Epithelial cell of proximal tubule (primary cell): ENCODE measurements at regions not wholly inside any gene's neighbourhood (a gene's known extent, or its start where the extent isn't known, plus 50 kb on each side); places are given as distances from the start of the nearest gene placed in this dataset.
A peak's percentile ranks its signal among the peaks of the same experiment; 100 is the strongest.

Experiments used
- DNase-seq: peaks from one replicate; pipeline ENCODE4 v3.0.0-alpha.2; 2011; ENCODE audit warnings: low read depth
- H3K4me3 ChIP-seq: 2 replicates; pipeline ENCODE4 v1.5.1; 2011; ENCODE audit warnings: low read depth, mild to moderate bottlenecking, low read length
- CTCF ChIP-seq: conservative IDR thresholded peaks from 2 replicates; pipeline ENCODE4 v1.5.1; 2012; ENCODE audit warnings: low read depth, mild to moderate bottlenecking, low read length

DNA sequence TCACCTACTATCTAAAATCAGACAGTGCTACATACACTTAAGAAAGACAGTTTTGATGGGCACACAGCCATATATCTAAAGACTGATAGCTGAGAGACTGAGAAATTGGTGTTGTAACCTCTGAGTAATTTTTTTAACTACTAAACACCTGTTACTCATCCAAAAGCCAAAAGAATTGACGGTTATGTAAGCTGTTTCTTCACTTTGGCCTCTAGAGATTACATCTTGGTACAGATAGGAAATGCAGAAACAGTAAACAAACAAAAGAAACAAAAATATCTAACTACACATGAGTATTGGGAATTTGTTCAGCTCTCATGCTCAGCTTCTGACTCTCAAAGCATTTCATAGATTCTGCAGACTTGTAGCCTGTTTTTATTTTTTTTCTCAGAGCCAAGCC lies 152.1 kb upstream of the GAS1 start:
- DNase-seq: no peak
- no peak overlapping the region for H3K4me3 ChIP-seq
- no peak for TF ChIP-seq CTCF

DNA sequence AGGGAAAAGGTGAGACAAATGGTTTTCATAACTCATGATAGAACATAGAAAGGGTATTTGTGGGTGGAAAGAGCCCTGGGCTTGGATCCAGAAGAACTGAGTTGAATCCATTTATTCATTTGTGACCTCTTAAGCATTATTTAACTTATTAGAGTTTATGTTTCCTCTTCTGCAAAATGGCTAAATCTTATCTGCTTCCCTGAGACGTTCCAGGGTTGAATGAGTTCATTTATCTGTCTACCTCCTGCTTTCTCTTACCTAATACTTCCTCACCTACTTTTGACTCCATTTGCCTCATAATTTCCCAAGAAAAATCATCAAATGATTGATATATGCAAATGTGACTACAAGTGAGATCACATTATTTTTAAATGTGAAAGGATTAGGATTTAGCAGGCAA lies 152.7 kb upstream of the GAS1 start:
- no peak for DNase-seq
- H3K4me3 ChIP-seq: no peak overlapping the region
- TF ChIP-seq CTCF: no peak

DNA sequence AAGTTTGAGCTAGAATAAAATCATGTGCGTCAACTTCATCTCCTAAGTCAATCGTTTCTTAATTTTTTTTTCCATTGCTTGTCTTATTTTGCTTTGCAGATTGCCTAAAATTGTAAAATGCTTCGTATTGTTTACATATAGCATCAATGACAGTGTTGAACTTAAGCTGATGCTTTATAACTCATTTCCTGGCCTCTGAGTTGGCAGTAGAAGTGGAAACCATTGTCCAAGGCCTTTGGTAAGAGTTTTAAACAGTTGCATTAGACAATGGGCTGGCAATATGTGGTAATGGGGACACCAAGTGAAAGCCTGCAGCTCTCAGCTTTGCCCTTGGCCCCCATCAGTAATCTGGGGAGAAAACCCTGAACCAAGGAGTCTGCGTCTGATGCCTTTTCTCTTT lies 154.8 kb upstream of the GAS1 start:
- H3K4me3 ChIP-seq: no peak overlapping the region
- no peak for TF ChIP-seq CTCF
- DNase-seq: no peak

DNA sequence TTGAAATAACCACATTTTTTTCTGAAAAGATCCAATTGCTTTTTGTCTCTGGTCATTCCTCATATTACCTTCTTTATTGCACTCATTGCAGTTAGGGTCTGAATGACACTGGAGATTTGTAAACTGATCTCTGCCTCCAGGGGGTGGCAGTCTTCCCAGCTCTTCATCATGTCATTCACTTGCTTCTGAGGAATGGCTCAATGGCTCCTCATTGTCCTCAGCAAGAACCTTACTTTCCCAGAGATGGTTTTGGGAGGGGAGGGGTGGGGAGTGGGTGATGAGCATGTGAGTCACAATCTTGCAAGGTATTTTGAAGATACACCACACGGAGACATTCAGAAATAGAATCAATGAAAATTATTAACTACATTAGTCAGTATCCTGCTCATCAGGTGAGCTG lies 159.8 kb upstream of the GAS1 start:
- peak; percentile 61 for TF ChIP-seq CTCF
- H3K4me3 ChIP-seq: no peak overlapping the region
- DNase-seq: peak; percentile 65

DNA sequence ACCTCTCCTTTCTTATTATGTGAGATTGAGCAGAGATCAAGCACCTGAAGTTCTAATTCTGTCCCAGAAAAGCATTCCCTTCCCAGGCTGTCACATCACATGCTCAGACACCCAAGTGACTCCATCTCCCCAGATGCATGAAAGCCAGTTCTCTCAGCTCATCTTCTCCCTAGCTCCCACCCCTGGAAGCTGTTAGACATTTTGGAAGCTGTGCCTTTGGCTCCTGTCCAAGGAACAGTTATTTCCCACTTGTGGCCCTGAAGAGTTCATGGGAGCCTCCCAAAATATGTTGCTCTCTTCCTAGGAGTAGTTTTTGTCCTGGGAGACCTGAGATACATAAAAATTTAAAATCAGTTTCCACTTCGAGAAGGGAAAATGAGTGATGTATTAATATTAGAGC lies 161.4 kb upstream of the GAS1 start:
- H3K4me3 ChIP-seq: no peak overlapping the region
- TF ChIP-seq CTCF: no peak
- no peak for DNase-seq

- DNase-seq: peak; percentile 23
- TF ChIP-seq CTCF: no peak
- no peak overlapping the region for H3K4me3 ChIP-seq
Measured at GRCh38 chr9:87109231-87109631, 161.9 kb upstream of the GAS1 start.

GRCh38 chr9:87109851-87110250 lies 162.5 kb upstream of the GAS1 start:
- no peak overlapping the region for H3K4me3 ChIP-seq
- no peak for DNase-seq
- TF ChIP-seq CTCF: no peak
